ENCODE measurements at regions not wholly inside any gene's neighbourhood (a gene's known extent, or its start where the extent isn't known, plus 50 kb on each side); places are given as distances from the start of the nearest gene placed in this dataset.

DNA sequence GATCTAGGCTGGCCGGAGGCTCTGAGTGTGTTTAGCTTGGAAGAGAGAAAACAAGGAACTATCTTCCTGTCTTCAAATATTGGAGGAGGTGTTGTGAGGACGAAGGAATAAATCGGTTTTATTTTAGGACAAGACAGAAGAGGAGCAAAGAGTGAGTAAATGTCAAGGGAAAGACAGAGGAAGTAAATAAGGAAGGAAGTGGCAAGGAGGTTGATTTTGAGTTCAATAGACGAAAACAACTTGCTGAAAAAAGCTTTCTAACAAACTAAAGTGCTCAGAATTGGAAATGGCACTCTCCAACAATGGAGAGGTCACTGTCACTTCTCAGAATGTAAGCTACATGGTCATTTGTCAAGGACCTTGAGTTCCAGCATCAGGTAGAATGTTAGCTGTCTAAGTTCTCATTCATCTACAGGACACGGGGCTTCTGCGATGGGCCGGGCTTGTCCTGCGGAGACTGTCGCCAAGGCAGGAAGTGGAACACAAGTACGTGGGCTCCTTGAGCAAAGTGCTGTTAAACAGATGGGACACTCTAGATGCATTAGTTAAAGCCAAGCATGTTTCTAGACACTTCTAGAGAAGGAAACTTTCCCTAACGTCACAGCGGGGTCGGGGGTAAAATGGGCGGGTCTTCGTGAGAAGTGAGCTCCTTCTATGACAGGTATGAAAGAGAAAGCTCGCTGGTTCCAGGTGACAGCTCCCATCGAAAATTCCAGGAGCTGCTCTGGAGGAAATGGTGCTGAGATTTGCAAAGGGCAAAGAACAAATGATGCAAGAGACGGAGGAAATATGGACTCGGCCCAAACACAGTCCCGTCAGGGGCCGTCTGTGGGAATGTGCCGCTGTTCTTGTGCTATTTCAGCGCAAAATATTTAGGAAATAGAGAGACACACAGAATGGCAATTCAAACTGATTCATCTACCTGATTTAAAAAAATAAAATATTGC, 103.9 kb upstream of the UBL3 start:
- DNase-seq (ENCODE audit: low spot score): peak; percentile 50

DNA sequence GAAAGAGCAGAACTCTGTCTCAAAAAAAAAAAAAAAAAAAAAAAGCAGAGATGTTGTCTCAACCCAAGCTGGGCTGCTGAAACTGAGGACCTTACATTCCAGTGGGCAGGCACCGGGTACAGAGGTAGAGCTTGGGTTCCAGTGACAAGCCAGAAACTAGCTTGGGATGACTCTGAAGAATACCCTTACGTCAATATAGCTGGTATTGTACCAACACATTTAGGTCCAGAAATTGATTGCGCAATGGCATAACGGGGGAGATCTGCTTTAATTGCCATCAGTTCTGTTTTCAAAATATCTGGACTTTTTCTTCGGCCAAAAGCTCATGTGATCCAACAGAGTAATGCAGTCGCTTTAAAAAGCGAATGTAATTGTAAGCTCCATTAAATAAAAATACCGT, 103.1 kb upstream of the UBL3 start:
- DNase-seq (ENCODE audit: low spot score): no peak

DNA sequence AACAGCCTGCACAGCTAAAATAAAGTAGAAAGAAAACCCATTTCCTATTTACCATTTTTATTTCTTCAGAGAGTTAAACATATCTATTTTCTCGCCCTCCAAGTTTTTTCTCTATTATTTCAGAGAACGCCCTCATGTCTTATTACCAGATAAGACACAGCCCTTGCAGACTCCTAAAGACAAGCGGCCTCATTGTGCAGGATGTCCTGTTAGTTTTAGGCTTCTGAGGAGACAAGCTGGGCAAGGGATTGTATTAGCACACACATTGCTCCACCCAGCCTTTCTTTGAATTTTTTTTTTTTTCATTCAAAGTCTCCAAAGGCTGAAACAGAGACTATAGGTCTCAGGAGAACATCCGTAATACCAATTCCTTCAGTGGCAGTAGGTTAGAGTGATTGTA, 101.8 kb upstream of the UBL3 start:
- DNase-seq (ENCODE audit: low spot score): no peak

DNA sequence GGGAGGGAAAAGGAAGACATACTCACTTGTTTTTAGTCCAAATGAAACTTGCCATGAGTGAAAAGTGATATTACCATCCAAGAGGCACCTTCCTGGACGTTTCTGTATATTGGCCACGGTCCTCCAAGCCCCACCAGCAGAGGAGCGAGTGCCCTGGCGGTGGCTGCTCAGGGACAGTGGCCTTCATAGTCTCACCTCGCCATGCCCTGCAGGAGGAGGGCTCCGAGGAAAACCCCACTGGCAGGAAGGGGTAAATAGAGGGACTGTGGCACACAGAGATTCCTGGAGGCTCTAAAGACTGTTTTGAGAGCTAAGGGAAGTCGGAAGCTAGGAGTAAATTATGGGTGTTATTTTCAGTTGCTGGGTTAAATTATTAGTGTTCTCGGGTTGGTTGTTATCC, 98.4 kb upstream of the UBL3 start:
- DNase-seq (ENCODE audit: low spot score): no peak

DNA sequence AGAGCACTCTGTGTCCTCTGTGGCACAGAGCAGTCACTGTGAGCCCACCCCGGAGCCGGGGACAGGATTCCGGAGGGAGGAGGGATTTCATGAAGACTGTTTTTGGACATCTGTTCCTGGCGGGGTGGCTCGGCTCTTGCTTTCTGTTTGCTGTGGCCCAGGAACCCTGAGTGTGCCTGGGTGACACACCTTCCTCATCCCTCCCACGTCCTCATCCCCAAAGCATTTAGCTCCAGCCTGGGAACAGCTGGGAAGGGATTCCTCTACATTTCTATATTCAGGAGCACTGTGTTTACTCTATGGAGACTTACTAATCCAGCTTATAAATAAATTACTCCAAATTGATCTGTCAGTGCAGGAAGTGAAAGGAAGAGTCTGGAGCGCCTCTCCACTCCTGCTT, 97.8 kb upstream of the UBL3 start:
- DNase-seq (ENCODE audit: low spot score): no peak

DNA sequence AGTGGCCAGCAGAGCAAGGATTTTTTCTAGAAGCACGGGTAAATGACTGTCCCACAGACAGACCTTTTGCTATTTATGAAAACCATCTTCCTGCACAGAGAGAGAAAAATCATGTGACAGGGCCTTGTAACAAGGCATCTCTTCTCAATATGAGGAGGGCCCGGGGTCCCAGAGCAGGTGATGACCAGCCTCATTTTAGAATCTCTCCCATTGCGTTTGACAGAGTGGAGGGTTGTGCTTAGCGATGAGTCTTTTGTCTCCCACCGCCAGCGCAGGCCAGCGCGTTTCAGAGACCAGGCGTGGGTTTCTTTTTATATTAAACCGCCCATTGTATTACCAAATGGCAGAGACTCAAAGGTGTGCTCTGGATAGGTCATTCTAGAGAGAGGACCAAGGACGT, 97.4 kb upstream of the UBL3 start:
- no peak for DNase-seq (ENCODE audit: low spot score)

DNA sequence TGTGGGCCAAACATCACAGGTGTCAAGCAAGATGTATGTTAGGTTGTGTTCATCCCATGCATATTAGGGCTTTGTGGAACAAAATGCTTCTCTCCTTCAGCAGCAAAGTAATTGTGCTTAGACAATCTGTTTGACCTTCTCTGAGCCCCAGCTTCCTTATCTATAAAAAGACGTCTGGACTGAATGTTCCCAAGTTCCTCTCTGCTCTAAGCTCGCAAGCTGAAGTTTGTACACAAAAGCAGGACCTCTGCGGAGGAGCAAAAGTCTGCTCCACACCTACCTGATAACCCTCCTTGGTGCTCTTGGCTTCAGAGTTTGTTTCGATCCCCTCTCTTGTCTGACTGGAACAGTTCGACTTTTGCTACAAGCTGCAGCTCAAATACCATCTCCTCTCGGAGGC, 95.7 kb upstream of the UBL3 start:
- DNase-seq (ENCODE audit: low spot score): no peak

DNA sequence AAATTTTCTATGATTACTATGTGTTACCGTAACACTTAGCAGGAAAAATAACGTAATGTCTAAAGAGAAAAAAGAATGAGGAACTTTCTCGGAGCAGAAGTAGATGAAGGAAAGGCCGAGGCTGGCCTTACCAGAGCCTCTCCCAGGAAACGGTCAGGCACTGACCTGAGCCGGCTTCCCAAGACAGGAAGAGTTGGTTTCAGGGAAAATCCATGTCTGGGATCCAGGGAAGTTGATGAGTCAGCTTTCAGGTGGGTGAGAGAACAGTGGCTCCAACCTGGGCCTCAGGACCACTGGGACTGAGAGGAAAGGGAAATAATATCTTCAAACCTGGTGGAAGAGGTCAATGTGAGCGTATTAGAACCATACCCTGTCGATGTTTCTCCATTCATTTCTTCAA, 93.3 kb upstream of the UBL3 start:
- no peak for DNase-seq (ENCODE audit: low spot score)

DNA sequence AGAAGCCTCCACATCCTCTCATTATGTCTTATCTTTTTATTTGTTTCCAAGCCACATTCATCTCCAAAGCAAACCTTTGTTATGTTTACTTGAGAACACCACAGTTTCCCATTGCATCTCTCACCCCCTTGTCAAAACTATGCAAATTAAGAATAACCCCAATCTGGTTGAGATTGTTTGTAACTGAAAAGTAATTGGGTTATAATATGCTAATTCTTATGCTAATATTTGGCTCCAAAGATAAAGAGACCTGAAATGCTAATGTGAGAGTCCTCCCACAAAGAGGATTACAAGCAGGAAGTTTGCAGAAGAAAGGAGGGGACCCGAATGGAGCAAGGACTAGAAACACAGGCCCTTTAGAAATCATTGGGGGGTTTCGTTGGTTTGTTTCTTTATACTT, 92.9 kb upstream of the UBL3 start:
- DNase-seq (ENCODE audit: low spot score): no peak

DNA sequence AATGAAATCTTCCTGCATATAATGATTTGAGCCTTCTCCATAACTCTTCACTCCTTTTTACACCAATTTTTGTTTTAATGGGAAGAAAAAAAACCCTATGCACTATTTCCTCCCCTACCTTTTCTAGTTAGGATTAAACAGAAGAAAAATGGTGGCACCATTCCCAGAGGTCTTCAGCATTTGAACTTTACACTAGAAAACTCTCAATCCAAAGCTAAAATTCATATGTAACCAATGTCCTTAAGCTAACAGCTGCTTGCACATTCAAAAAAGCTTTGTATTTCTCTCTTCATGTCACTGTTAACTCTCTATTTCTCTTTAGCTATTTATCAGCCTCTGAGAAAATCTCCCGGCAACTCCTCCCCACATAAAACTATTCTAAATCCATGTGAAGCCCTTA, 90.3 kb upstream of the UBL3 start:
- DNase-seq (ENCODE audit: low spot score): no peak

DNA sequence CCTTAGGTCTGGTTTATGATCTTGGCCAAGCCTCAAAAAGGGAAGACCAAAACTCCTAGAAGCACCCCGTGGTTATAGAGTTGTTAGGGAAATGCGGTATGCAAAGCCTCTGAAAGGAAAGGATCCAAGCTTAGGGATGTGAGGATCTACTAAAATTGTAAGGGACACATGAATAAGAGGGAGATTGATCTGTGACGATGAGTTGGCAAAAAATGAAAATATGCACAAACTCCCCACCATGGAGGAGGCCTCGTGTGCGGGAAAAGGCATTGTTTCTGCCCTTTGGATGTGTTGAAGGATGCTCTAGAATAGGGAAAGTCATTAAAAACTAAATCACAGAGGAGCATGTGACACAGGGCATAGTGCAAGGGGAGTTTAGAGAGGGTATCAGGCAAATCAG, 88.7 kb upstream of the UBL3 start:
- DNase-seq (ENCODE audit: low spot score): no peak

DNA sequence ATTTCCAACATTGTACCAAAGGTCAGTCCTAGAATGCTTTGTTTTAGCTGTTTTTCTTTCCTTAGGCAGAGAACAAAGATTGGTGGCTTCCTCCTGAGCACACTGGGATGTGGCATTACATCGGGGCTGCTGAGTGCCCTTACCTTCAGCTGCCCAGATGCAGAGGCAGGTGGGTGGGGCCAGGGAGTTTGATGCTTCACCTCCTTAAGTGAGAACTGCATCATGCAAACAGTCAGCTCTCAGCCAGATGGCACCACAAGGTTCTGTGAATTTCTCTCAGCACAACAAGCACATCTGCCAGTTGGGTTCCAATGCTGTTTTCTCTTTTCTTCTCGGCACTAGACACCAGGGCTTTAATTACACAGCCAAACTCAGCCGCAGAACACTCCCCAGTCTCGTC, 87.4 kb upstream of the UBL3 start:
- peak; percentile 62 for DNase-seq (ENCODE audit: low spot score)

DNA sequence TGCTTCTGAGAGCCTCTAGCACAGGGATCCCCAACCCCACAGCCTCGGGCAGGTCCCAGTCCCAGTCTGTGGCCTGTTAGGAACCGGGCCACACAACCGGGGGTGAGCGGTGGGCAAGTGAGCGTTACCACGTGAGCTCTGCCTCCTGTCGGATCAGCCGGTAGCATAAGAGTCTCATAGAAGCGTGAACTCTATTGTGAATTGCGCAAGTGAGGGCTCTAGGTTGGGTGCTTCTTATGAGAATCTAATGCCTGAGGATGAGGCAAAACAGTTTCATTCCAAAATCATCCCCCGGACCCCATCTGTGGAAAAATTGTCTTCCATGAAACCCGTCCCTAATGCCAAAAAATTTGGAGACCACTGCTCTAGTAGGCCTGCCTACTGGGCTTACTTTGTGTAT, 87.0 kb upstream of the UBL3 start:
- no peak for DNase-seq (ENCODE audit: low spot score)

DNA sequence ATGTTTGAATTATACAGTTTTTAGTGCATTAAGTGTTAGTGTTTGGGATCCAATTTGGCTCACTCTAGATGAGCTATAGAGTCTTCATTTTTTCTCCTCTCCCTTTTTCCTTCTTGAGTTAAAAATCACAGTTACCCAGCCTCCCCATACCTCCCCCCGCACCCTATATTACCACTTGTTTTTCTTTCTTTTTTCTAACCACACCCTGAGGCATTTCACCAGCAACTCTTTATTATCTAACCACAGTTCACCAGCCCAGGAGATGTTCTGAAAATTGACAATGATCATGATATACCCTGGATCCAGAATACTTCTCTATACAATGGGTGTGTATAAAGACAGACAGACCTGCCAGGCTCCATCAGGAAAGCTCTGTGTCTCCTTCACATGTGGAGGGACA, 86.5 kb upstream of the UBL3 start:
- DNase-seq (ENCODE audit: low spot score): peak; percentile 32

DNA sequence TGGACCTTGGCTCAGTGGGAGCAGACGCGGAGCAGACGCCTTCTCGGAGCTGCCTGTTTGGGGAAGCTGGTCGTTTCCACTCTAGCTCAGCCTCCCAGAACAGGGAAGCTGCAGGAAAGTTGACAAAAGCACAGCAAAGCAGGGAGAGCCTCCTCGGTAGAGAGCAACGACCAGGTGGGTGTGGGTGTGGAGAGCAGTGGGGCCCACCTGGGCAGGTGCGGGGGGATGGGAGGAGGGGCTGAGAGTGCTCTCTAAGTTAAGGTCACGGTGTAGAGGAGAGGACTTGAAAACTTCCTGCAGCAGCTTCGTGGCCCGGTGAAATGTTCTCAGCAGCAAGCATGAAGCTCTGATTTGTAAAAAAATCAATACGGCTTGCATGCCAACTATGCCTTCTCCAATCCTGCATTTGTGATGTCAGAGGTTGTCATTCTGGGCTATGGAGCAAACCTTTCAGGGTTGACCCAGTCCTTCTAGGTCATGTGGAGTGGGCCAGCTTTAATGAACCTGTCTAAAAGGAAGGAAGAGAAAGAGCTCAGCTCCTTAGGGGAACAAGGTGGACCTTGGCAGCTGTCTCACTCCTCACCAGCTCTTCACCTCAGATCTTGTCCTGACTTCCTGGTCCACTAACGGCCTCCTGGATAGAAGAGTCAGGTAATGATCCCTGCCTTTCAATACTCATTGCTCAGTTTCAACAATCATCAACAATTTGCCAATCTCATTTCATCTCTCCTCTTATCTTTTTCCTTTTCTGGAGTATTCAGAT, 85.8 kb upstream of the UBL3 start:
- DNase-seq (ENCODE audit: low spot score): peak; percentile 29

DNA sequence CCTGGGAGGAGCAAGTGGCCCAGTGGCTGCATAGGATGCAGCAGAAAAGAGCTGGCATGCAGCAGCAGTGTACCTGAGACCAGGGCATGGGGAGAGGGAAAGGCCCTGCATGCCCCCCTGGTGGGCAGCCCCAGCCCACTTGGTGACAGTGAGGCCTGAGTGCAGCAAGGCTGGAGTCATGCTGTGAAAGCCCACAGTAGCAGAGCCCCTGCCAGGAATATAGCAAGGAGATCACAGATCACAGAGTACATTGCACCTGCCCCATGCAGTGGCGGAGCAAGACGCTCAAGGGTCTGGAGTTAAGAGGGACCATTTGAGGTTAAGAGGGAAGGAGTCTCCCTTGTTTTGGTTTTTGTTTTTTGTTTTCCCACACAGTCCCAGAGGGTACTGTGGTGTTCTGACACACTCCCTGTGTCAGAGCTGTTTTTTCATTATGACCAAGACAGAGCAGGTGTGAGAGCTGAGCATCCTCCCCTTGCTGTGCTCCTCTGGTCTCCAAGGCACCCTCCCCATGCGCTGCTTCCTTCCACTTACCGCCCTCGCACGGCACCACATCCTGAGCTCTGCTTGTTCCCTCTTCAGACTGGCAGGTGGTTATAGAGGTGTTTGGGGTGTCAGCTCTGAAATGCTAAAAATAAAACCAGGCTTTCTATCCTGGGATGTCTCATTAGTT, 85.0 kb upstream of the UBL3 start:
- DNase-seq (ENCODE audit: low spot score): peak; percentile 86

DNA sequence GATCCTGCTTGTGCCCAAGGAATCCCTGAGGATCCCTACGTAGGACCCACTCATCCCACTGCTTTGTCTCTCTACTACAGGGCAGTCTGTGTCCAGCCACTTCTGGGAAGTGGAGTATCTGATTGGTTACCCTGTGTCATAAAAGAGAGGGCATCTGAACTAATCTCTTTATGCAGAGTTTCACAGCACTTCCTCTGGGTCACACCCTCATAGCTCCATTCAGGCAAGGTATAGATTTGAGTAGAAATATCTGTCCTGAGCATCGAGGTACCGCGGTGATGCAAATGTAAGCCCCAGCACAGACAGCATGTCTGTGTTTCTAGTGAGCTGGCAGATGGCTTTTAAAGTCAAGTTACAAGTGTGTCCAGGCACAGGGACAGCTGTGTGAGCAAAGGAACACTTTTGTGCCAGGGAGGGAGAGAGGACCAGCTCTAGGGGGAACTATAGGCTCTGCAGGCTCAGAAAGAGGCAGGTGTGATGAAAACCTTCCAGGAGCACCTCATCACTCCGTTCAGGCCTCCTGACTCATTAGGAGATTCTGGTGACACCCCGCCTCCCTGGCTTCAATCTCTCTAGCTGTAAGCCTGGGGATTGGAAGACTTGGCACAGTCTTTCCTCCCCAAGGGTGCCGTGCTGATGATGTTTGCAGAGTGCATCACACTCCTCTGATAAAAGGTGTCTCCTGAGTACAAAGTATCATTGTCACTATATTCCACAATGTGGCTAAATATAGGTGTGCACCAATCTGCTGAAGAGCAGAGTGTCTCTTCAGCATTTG, 84.3 kb upstream of the UBL3 start:
- DNase-seq (ENCODE audit: low spot score): no peak

DNA sequence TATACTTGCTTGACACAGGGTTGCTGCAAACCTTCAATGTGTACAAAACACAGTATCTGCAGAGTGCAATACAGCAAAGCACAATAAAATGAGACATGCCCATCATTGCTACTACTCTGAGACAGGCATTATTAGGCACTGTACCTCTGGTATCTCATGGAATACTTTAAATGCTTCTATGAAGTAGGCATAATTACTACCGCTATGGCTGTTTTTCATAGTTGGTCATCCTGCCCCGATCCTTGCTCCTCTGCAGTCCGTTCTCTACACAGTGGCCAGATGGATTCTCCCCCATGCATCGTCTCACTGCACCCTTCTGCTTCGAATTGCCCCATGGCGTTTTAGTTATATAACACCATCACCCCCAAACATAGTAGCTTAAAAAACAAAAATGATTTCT, 83.0 kb upstream of the UBL3 start:
- DNase-seq (ENCODE audit: low spot score): no peak

DNA sequence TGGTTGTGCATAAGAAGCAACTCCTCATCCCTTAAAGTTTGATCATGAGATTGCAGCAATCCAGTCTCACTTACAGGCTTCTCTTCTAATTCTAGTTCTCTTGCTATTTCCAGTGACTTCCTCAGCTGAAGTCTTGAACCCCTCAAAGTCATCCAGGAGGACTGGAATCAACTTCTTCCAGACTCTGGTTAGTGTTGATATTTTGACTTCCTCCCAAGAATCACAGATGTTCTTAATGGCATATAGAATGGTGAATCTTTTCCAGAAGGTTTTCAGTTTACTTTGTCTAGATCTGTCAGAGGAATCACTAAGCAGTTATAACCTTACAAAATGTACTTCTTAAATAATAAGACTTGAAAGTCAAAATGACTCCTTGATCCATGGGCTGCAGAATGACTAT, 81.3 kb upstream of the UBL3 start:
- no peak for DNase-seq (ENCODE audit: low spot score)

DNA sequence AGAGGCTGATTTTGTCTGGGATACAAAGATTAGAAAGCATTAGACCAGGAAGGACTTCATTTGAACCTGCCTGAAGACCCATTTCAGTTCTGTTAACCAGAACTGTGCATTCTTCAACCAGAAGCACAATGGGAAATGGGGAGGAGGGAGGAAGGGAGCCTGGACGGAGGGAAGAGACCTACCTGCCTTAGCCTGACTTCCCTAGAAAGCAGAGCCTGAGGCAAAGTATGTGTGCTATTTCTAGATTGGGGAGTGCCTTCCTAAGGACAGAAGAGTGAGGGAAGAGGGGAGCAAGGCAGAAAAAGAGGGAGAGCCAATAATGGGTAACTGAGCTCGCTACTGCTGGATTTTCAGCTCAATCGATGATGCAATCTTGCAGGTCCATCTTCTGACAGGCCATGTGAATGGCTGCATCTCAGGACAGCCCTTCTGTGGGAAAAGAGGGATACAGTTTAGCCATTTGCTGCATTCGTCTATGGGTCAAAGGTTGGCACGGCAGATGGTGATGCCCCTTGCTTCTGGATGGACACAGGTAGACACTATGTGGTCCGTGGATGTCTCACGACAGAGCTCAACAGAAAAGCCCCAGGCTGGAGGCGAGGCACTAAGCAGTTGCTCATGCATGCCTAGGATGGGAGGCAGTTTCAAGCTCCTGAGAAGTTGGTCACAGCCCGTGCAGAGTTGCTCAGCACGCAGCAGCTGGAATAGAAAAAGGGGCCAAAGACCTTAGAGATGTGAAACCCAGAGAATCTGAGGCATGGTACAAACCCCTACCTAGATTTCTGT, 78.8 kb upstream of the UBL3 start:
- no peak for DNase-seq (ENCODE audit: low spot score)

DNA sequence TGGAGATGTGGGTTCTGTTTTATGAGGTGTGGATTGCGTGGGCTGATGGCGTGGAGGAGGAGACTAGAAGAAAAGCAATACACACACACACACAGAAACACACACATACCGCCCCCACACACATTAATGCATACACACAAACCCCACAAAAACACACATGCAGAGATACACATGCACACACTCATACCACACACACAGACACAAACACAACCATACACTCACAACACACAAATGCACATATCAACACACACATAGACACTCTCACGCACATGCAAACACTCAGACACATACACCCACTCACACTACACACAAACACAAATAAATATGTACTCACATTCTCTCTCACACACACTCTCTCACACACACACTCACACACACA, 75.7 kb upstream of the UBL3 start:
- DNase-seq (ENCODE audit: low spot score): no peak
